GM19099 (cell line): ENCODE measurements at regions not wholly inside any gene's neighbourhood (a gene's known extent, or its start where the extent isn't known, plus 50 kb on each side); places are given as distances from the start of the nearest gene placed in this dataset.

ENCODE experiments used
- POLR2A ChIP-seq: IDR thresholded peaks from 3 replicates; pipeline ENCODE4 v1.6.1; 2011; ENCODE audit warnings: low read depth; ENCODE audit not compliant: insufficient read length; ENCODE audit errors: extremely low read depth

- no peak for TF ChIP-seq POLR2A
Measured at GRCh38 chr2:41483982-41484857, 563.6 kb upstream of the PKDCC start.

- no peak for TF ChIP-seq POLR2A
Measured at GRCh38 chr2:41484858-41485234, 563.0 kb upstream of the PKDCC start.

- no peak for TF ChIP-seq POLR2A
Measured at GRCh38 chr2:41486948-41487347, 560.9 kb upstream of the PKDCC start.

- no peak for TF ChIP-seq POLR2A
Measured at GRCh38 chr2:41488888-41489287, 558.9 kb upstream of the PKDCC start.

- no peak for TF ChIP-seq POLR2A
Measured at GRCh38 chr2:41489638-41490037, 558.2 kb upstream of the PKDCC start.

GRCh38 chr2:41495050-41495449 is 552.8 kb upstream of the PKDCC start:
- TF ChIP-seq POLR2A, result no peak

GRCh38 chr2:41496908-41497307 is 550.9 kb upstream of the PKDCC start:
- no peak for TF ChIP-seq POLR2A

- no peak for TF ChIP-seq POLR2A
Measured at GRCh38 chr2:41498781-41499180, 549.0 kb upstream of the PKDCC start.

- no peak for TF ChIP-seq POLR2A
Measured at GRCh38 chr2:41500895-41501294, 546.9 kb upstream of the PKDCC start.

- no peak for TF ChIP-seq POLR2A
Measured at GRCh38 chr2:41502752-41503151, 545.1 kb upstream of the PKDCC start.

GRCh38 chr2:41504532-41504931 is 543.3 kb upstream of the PKDCC start:
- no peak for TF ChIP-seq POLR2A

- TF ChIP-seq POLR2A, result no peak
Measured at GRCh38 chr2:41510108-41510507, 537.7 kb upstream of the PKDCC start.

GRCh38 chr2:41521211-41521610 is 526.6 kb upstream of the PKDCC start:
- no peak for TF ChIP-seq POLR2A

- no peak for TF ChIP-seq POLR2A
Measured at GRCh38 chr2:41527525-41528323, 520.1 kb upstream of the PKDCC start.

GRCh38 chr2:41535575-41535974 is 512.2 kb upstream of the PKDCC start:
- TF ChIP-seq POLR2A, result no peak
